GM12878 (cell line): ENCODE measurements at regions not wholly inside any gene's neighbourhood (a gene's known extent, or its start where the extent isn't known, plus 50 kb on each side); places are given as distances from the start of the nearest gene placed in this dataset.

Experiments
- ATAC-seq: fragments of 200-7000 bp; cut with Tn5 transposase; 3 replicates; pipeline ENCODE4 v1.9.1; 2020; ENCODE audit warnings: mild to moderate bottlenecking, moderate library complexity
- BruUV-seq: library from RNA; stranded (reverse); fragments of 400-500 nt; replicated peaks from 2 replicates; lab custom pipeline; 2021; lab: Mats Ljungman, UMichigan
- CTCF ChIA-PET: fragments of 300-600 bp; sonication (Branson Sonifier 250); formaldehyde crosslinking; extraction: SDS; loops from one replicate; lab custom pipeline; 2021; ENCODE audit warnings: inconsistent platforms; lab: Yijun Ruan, JAX
- POLR2A ChIA-PET: fragments of 350-600 bp; formaldehyde crosslinking; extraction: SDS; loops from one replicate; lab custom pipeline; 2021; ENCODE audit warnings: inconsistent platforms; lab: Charles Lee
- RAD21 ChIA-PET: fragments of 300-600 bp; sonication (Branson Sonifier 250); formaldehyde crosslinking; loops from one replicate; lab custom pipeline; 2023; ENCODE audit warnings: antibody characterized with exemption; ENCODE audit not compliant: unreplicated experiment; lab: Charles Lee
- SMC1A ChIA-PET: fragments of 300-600 bp; sonication (Branson Sonifier 250); formaldehyde crosslinking; loops from one replicate; lab custom pipeline; 2023; ENCODE audit not compliant: unreplicated experiment, uncharacterized antibody; lab: Charles Lee
- DNase-seq: peaks from one replicate; pipeline ENCODE4 v3.0.0-alpha.2; 2011; ENCODE audit warnings: low read depth, low spot score
- FAIRE-seq: peaks from 3 replicates; lab custom pipeline; 2011; peaks lifted over from hg19 to GRCh38; lab: Jason Lieb, UNC
- H2AFZ ChIP-seq: 2 replicates; pipeline ENCODE4 v1.6.0; 2011; ENCODE audit warnings: low read depth, low read length, control low read depth; ENCODE audit not compliant: control insufficient read depth
- H3K27ac ChIP-seq: 2 replicates; pipeline ENCODE4 v1.5.1; 2011; ENCODE audit warnings: control low read depth; ENCODE audit not compliant: control insufficient read depth, insufficient read depth
- H3K27me3 ChIP-seq, 2 experiments: replicated peaks in 1 of 2; 2 replicates each; pipeline versions ENCODE4 v1.6.0 to v1.6.1; 2011; ENCODE audit warnings: low read length in 1 of 2; ENCODE audit not compliant: control insufficient read depth in 2 of 2, insufficient read depth in 2 of 2
- H3K36me3 ChIP-seq, 2 experiments: 2 replicates each; pipeline ENCODE4 v1.5.1; 2011; ENCODE audit warnings: low read length in 1 of 2; ENCODE audit not compliant: control insufficient read depth in 2 of 2, insufficient read depth in 2 of 2
- H3K4me1 ChIP-seq: 2 replicates; pipeline ENCODE4 v1.6.1; 2011; ENCODE audit warnings: mild to moderate bottlenecking, low read length, moderate library complexity, mixed read lengths; ENCODE audit not compliant: control insufficient read depth, insufficient read depth
- H3K4me2 ChIP-seq: 2 replicates; pipeline ENCODE4 v1.6.0; 2011; ENCODE audit warnings: control low read depth; ENCODE audit not compliant: control insufficient read depth, insufficient read depth
- H3K4me3 ChIP-seq: fragments of 200-600 bp; sonication (generic); 2 replicates; pipeline ENCODE4 v1.5.1; 2016
- H3K79me2 ChIP-seq: 2 replicates; pipeline ENCODE4 v1.6.0; 2011; ENCODE audit warnings: low read length; ENCODE audit not compliant: control insufficient read depth, insufficient read depth
- H3K9ac ChIP-seq: 2 replicates; pipeline ENCODE4 v1.8.0; 2011; ENCODE audit warnings: low read length, control low read depth, mixed read lengths; ENCODE audit not compliant: control insufficient read depth, insufficient read depth
- H3K9me3 ChIP-seq: replicated peaks from 3 replicates; pipeline ENCODE4 v1.5.1; 2011; ENCODE audit warnings: mild to moderate bottlenecking, low read length; ENCODE audit not compliant: control insufficient read depth, insufficient read depth
- H4K20me1 ChIP-seq: 2 replicates; pipeline ENCODE4 v1.6.0; 2011; ENCODE audit not compliant: control insufficient read depth, insufficient read depth
- BACH1 ChIP-seq: fragments of 450-650 bp; IDR thresholded peaks from 2 replicates; pipeline ENCODE4 v1.6.1; 2017; ENCODE audit warnings: mild to moderate bottlenecking, borderline replicate concordance
- CBFB ChIP-seq: IDR thresholded peaks from 2 replicates; pipeline ENCODE4 v1.6.1; 2016; ENCODE audit warnings: antibody characterized with exemption, low read depth
- CBX5 ChIP-seq: sonication (generic); IDR thresholded peaks from 2 replicates; pipeline ENCODE4 v1.6.1; 2016; ENCODE audit warnings: low read depth, moderate library complexity, mild to moderate bottlenecking, inconsistent platforms
- ETV6 ChIP-seq, 2 experiments: fragments of 450-650 bp in 1 of 2; IDR thresholded peaks in 1 of 2; conservative IDR thresholded peaks in 1 of 2; 2 replicates each; pipeline ENCODE4 v1.6.1; 2014; ENCODE audit warnings: antibody characterized with exemption in 1 of 2, borderline replicate concordance in 1 of 2, low read depth in 1 of 2, mild to moderate bottlenecking in 1 of 2, moderate library complexity in 1 of 2
- FOXM1 ChIP-seq: IDR thresholded peaks from 2 replicates; pipeline ENCODE4 v1.6.1; 2012; ENCODE audit warnings: low read depth, mild to moderate bottlenecking, inconsistent platforms, low read length, moderate library complexity
- HDGF ChIP-seq: fragments of 450-650 bp; IDR thresholded peaks from 2 replicates; pipeline ENCODE4 v1.6.1; 2016; ENCODE audit warnings: antibody characterized with exemption
- IRF5 ChIP-seq: fragments of 450-650 bp; IDR thresholded peaks from 2 replicates; pipeline ENCODE4 v1.6.1; 2017; ENCODE audit warnings: borderline replicate concordance
- MXI1 ChIP-seq: fragments of 150-350 bp; IDR thresholded peaks from 2 replicates; pipeline ENCODE4 v1.6.1; 2011; ENCODE audit warnings: low read depth, mild to moderate bottlenecking, inconsistent platforms, low read length, improper control_type of control experiment
- MYB ChIP-seq: fragments of 150-350 bp; IDR thresholded peaks from 2 replicates; pipeline ENCODE4 v1.6.1; 2014; ENCODE audit warnings: mild to moderate bottlenecking, low read depth, low read length, borderline replicate concordance
- MYC ChIP-seq: IDR thresholded peaks from 2 replicates; pipeline ENCODE4 v1.6.1; 2011; ENCODE audit warnings: mild to moderate bottlenecking, low read length, moderate library complexity, inconsistent platforms; ENCODE audit not compliant: insufficient read depth, insufficient replicate concordance, insufficient read length, severe bottlenecking
- NR2C2 ChIP-seq: IDR thresholded peaks from 2 replicates; pipeline ENCODE4 v1.6.1; 2011; ENCODE audit warnings: borderline replicate concordance, low read depth; ENCODE audit not compliant: control insufficient read depth, insufficient read length
- NRF1 ChIP-seq: conservative IDR thresholded peaks from 2 replicates; pipeline ENCODE4 v1.6.1; 2011; ENCODE audit warnings: mild to moderate bottlenecking, low read depth, low read length, improper control_type of control experiment
- RELB ChIP-seq: fragments of 450-650 bp; IDR thresholded peaks from 2 replicates; pipeline ENCODE4 v1.6.1; 2017; ENCODE audit warnings: low read depth, mild to moderate bottlenecking, moderate library complexity
- SIN3A ChIP-seq: IDR thresholded peaks from 2 replicates; pipeline ENCODE4 v1.6.1; 2012; ENCODE audit warnings: low read depth, low read length, improper control_type of control experiment
- SMAD5 ChIP-seq: IDR thresholded peaks from 2 replicates; pipeline ENCODE4 v1.6.1; 2016; ENCODE audit warnings: antibody characterized with exemption, low read depth
- SPI1 ChIP-seq: IDR thresholded peaks from 2 replicates; pipeline ENCODE4 v1.6.1; 2011; ENCODE audit warnings: low read depth, mild to moderate bottlenecking, low read length, moderate library complexity, borderline replicate concordance; ENCODE audit not compliant: insufficient read depth
- TARDBP ChIP-seq: IDR thresholded peaks from 2 replicates; pipeline ENCODE4 v1.6.1; 2016; ENCODE audit warnings: borderline replicate concordance
- TCF3 ChIP-seq: IDR thresholded peaks from 2 replicates; pipeline ENCODE4 v1.6.1; 2012; ENCODE audit warnings: low read depth, mild to moderate bottlenecking, low read length, borderline replicate concordance; ENCODE audit not compliant: insufficient read depth
- TCF7 ChIP-seq: IDR thresholded peaks from 2 replicates; pipeline ENCODE4 v1.6.1; 2014; ENCODE audit warnings: antibody characterized with exemption, borderline replicate concordance
- WRNIP1 ChIP-seq: IDR thresholded peaks from 2 replicates; pipeline ENCODE4 v1.6.1; 2011; ENCODE audit warnings: low read depth, low read length, improper control_type of control experiment, borderline replicate concordance
- ZNF24 ChIP-seq: fragments of 450-650 bp; IDR thresholded peaks from 2 replicates; pipeline ENCODE4 v1.6.1; 2017; ENCODE audit warnings: antibody characterized with exemption, mild to moderate bottlenecking
- WGBS: methylation state at CpG from one replicate; pipeline ENCODE4 v1.1.6; 2016; ENCODE audit warnings: low lambda C conversion rate; ENCODE audit not compliant: insufficient replicate concordance, insufficient coverage; ENCODE audit errors: missing lambda C conversion rate; 5-methylcytosine and 5-hydroxymethylcytosine counted together
- in situ Hi-C: fragments of 300-500 bp; cut with MboI; formaldehyde crosslinking; loops from 9 replicates; pipeline ENCODE4 v1.14.3; 2018; ENCODE audit warnings: mixed read lengths
- intact Hi-C: fragments of 100-400 bp; cut with micrococcal nuclease; formaldehyde crosslinking; loops from one replicate; pipeline ENCODE4 v1.14.2; 2022; ENCODE audit not compliant: unreplicated experiment

GRCh38 chr3:72227486-72228070, 442.6 kb upstream of the PROK2 start (continued):
- no peak for TF ChIP-seq IRF5
- no peak for TF ChIP-seq SMAD5
- no peak for TF ChIP-seq NRF1
- no peak for TF ChIP-seq SIN3A
- no peak for TF ChIP-seq ETV6 (conservative IDR thresholded peaks at IDR 0.05 in 1 of 2, IDR thresholded peaks at IDR 0.05 in 1 of 2; ENCODE audit: borderline replicate concordance in 1 of 2, low read depth in 1 of 2)
- TF ChIP-seq, all 136 proteins: peak for 0

- no peak overlapping the region for H3K4me3 ChIP-seq
- no peaks in the 10 kb centered on the region; a peak in 1 of 4 replicates for H3K27me3 ChIP-seq
- no peak overlapping the region for H3K27ac ChIP-seq
- FAIRE-seq (no peak), ATAC-seq (no peak), DNase-seq (no peak)
- no peaks in the 10 kb centered on the region for H3K36me3 ChIP-seq
- H3K4me2 ChIP-seq = no peak overlapping the region
- intact Hi-C loops (no loop called here), in situ Hi-C loops (no loop called here)
- WGBS = 62% methylated on average over 2 of the region's 2 CpGs
- RAD21 ChIA-PET = no interaction called here
- no peak overlapping the region for H3K9ac ChIP-seq
- H3K4me1 ChIP-seq = no peaks in the 10 kb centered on the region
- CTCF ChIA-PET = interaction anchor here (1.2 kb wide), 1 partner anchor 41 kb away, joined by 3 read pairs; no protein-coding TSS in a partner anchor
- peaks cover 15% of the 10 kb centered on the region for H3K9me3 ChIP-seq
- no peaks in the 10 kb centered on the region for H4K20me1 ChIP-seq
- BruUV-seq = no TSS peak
- H3K79me2 ChIP-seq = no peaks in the 10 kb centered on the region
- POLR2A ChIA-PET = no interaction called here
- no peak overlapping the region for H2AFZ ChIP-seq
- SMC1A ChIA-PET = no interaction called here
- no peak for TF ChIP-seq TCF3
- no peak for TF ChIP-seq MYC
- TF ChIP-seq MXI1 = no peak
- TF ChIP-seq ZNF24 = no peak
- no peak for TF ChIP-seq CBFB
- no peak for TF ChIP-seq FOXM1
- peak; percentile 99 for TF ChIP-seq CBX5
- TF ChIP-seq WRNIP1 = no peak
- TF ChIP-seq TCF7 = 0 out of 2 replicates have a peak, but pooled peaks have one; percentile 13
- TF ChIP-seq HDGF = no peak
- 0 out of 2 replicates have a peak, but pooled peaks have one; percentile 30 for TF ChIP-seq RELB
- no peak for TF ChIP-seq BACH1
- no peak for TF ChIP-seq SPI1
- TF ChIP-seq TARDBP = no peak
- TF ChIP-seq NR2C2 = no peak
- TF ChIP-seq MYB = no peak
Observed at GRCh38 chr3:72224804-72225509, 440.0 kb upstream of the PROK2 start.
